ENCODE measurements at regions not wholly inside any gene's neighbourhood (a gene's known extent, or its start where the extent isn't known, plus 50 kb on each side); places are given as distances from the start of the nearest gene placed in this dataset.

DNA sequence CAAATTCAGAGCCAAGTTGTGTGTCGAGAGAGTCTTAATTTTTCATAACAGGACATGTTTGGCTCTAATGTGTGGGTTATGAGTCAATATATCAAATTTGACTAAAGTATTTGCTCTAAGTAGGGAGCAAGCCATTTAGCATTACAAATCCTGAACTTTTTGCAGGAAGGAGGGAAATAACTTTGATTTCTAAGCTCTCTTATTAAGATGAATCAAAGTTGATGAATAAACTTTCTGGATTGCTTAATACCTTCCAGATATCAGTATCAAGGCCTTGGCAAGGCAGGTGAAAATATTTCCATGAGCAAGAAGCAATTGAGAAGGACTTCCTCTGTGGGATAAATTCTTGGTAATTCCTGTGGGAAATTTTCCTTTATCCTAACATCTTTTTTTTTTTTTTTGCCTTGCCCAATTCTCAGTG, 258.8 kb downstream of the AHR start:
- DNase-seq (ENCODE audit: low read depth), result no peak
- TF ChIP-seq, protein P1, sequence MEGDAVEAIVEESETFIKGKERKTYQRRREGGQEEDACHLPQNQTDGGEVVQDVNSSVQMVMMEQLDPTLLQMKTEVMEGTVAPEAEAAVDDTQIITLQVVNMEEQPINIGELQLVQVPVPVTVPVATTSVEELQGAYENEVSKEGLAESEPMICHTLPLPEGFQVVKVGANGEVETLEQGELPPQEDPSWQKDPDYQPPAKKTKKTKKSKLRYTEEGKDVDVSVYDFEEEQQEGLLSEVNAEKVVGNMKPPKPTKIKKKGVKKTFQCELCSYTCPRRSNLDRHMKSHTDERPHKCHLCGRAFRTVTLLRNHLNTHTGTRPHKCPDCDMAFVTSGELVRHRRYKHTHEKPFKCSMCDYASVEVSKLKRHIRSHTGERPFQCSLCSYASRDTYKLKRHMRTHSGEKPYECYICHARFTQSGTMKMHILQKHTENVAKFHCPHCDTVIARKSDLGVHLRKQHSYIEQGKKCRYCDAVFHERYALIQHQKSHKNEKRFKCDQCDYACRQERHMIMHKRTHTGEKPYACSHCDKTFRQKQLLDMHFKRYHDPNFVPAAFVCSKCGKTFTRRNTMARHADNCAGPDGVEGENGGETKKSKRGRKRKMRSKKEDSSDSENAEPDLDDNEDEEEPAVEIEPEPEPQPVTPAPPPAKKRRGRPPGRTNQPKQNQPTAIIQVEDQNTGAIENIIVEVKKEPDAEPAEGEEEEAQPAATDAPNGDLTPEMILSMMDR (IDR thresholded peaks at IDR 0.05; ENCODE audit: low read depth, low read length, missing control alignments), result no peak
- H3K4me3 ChIP-seq (ENCODE audit: low read depth, low read length), result no peak overlapping the region

DNA sequence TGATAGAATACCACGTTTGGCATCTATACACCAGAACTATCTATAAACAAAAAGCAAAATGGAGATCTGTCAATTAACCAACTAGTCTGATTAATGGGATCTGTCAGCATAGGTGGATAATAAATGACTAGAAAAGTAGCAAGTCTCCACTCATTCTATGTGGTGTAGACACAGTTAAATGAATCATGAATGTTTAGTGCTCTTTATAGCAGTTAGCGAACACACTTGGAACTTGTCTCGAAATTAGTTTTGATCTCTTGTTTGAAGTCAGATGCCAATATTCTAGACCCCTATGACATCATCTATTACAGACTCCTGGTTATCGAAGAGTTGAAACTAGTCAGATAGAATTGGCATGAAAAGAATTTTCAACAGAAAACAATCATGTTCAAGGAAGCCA, 259.7 kb downstream of the AHR start:
- DNase-seq (ENCODE audit: low read depth), result no peak
- TF ChIP-seq, protein P1 (IDR thresholded peaks at IDR 0.05; ENCODE audit: low read depth, low read length, missing control alignments), result no peak
- no peak overlapping the region for H3K4me3 ChIP-seq (ENCODE audit: low read depth, low read length)

DNA sequence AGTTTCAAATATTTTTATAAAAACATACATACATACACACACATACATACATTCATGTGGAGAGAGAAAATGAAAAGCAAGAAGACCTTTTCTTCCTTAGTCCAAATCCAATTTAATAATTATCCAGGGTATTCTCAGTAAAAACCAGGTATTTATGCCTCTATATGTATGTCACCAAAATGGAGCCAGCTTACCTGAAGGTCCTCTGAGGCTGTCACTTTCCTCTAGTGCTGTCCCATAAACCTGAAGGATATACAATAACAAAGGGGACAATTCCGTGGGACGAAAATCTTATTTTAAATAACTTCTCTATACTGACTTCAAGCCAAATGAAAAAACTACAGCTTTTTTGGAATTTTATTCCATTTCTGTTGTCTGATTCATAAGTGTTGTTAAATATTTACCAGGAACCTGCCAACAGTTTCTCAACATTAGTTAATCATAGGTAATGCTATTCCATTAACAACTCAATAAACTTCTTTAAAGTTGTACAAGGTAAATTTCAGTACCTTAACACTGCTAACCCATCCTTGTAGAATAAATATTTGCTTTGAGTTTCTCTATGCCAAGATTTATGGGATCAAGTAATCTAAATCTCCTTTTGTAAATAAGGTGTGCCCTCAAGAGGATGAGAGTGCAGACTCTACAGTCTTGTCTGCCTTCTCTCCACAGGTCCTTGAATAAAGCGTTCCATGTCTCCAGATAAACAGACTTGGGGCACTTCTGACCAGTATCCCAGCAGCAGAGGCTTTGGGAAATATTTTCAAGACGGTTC, 260.3 kb downstream of the AHR start:
- H3K4me3 ChIP-seq (ENCODE audit: low read depth, low read length), result no peak overlapping the region
- no peak for DNase-seq (ENCODE audit: low read depth)
- TF ChIP-seq, protein P1 (IDR thresholded peaks at IDR 0.05; ENCODE audit: low read depth, low read length, missing control alignments), result no peak

DNA sequence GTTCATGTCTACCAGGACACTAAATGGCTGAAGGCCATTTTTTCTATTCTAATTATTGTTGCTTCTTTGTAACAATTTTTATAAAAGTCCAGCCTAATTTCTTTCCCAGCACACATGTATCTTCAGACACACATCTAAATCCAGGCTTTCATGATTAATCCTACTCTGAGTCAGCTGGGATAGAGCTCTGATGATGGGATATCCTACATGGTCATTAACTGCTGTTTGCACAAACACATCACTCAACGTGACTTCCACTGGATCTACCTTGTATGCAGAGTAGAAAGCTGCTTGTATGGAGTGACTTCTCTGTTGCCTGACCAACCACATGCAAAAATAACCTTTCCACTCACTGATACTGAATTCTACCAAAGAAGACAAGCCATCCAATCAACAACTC, 260.9 kb downstream of the AHR start:
- DNase-seq (ENCODE audit: low read depth), result no peak
- H3K4me3 ChIP-seq (ENCODE audit: low read depth, low read length), result no peak overlapping the region
- TF ChIP-seq, protein P1 (IDR thresholded peaks at IDR 0.05; ENCODE audit: low read depth, low read length, missing control alignments), result no peak

DNA sequence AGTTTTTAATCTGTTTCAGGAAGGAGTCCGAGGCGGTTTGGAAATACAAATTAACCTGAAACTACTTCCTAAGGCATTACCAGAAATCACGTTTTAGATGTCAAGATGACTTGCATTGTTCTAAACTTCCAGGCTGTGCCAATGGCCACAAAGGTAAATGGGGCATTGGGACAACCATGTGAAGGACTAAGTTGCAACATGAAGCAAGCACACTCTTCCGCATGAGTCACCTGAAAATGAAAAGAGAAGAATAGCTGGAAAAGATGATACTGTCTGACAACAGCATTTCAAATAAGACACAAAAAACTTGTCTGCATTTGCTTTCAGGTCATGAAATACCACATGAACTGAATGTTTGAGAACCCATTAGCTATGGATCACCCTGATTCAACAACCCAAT, 262.1 kb downstream of the AHR start:
- no peak for DNase-seq (ENCODE audit: low read depth)

DNA sequence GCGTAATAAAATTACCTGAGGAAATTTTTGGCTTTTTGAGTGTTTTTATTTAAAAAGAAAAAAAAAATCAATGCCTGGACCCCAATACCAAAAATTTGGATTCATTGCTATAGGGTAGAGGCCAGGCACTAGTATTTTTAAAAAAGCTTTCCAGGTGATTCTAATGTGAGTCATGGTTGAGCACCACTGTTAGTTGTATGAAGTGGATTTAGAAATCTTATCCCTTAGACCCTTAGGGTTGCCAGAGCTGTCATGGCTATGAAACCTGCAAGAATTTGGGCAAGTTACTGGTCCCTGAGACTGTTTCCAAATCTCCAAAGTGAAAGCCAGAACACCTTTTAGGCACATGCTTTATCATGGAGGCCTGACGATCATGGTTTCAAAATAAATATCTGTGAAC, 262.5 kb downstream of the AHR start:
- DNase-seq (ENCODE audit: low read depth), result no peak
- no peak overlapping the region for H3K4me3 ChIP-seq (ENCODE audit: low read depth, low read length)
- TF ChIP-seq, protein P1 (IDR thresholded peaks at IDR 0.05; ENCODE audit: low read depth, low read length, missing control alignments), result no peak

More for the DNA sequence above, 262.1 kb downstream of the AHR start:
- H3K4me3 ChIP-seq (ENCODE audit: low read depth, low read length), result no peak overlapping the region
- TF ChIP-seq, protein P1 (IDR thresholded peaks at IDR 0.05; ENCODE audit: low read depth, low read length, missing control alignments), result no peak

DNA sequence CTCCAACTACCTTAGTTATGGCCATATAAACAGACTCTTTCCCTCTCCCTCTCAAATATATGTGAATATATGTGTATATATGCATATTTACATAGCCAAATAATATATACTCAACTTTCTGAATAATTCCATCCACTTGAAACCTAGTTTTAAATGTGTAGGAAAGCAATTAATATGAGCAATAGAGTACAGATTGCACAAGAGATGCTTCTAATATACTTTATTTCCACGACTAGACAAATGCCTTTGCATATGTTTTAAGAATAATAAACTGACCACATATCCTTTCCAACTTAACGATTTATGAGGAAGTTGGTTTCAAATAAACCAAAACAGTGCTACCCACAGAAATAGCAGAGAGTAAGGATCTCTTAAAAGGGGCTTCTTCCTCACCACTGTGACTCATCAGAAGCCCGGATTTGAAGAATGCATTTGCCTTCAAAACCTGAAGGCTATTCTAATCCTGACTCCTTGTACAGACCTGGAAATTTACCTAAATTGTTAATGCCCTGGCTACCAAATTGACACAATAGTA, 266.3 kb downstream of the AHR start:
- TF ChIP-seq, protein P1 (IDR thresholded peaks at IDR 0.05; ENCODE audit: low read depth, low read length, missing control alignments), result no peak
- no peak for DNase-seq (ENCODE audit: low read depth)
- no peak overlapping the region for H3K4me3 ChIP-seq (ENCODE audit: low read depth, low read length)
